ENCODE measurements at regions not wholly inside any gene's neighbourhood (a gene's known extent, or its start where the extent isn't known, plus 50 kb on each side); places are given as distances from the start of the nearest gene placed in this dataset.

GRCh38 chr4:32686123-32686522 is 1966.0 kb downstream of the PCDH7 start:
- DNase-seq (no peak), ATAC-seq (no peak)
- TF ChIP-seq CTCF (IDR thresholded peaks at IDR 0.05), result no peak
- H3K36me3 Mint-ChIP-seq, result no peaks in the 10 kb centered on the region
- peaks cover 2 to 11% of the 10 kb centered on the region in 2 donors for H3K9me3 Mint-ChIP-seq
- H3K36me3 ChIP-seq (ENCODE audit: control insufficient read depth, insufficient read depth, low read length), result no peaks in the 10 kb centered on the region
- H3K4me1 ChIP-seq (ENCODE audit: control insufficient read depth, insufficient read depth, low read length), result no peaks in the 10 kb centered on the region
- H3K4me3 ChIP-seq (ENCODE audit: low read length), result no peak overlapping the region
- no peaks in the 10 kb centered on the region for H3K4me1 Mint-ChIP-seq
- H3K4me3 Mint-ChIP-seq, result no peak overlapping the region
- H3K27me3 Mint-ChIP-seq (ENCODE audit: low read depth in 2 of 2), result no peaks in the 10 kb centered on the region
- WGBS (ENCODE audit: insufficient coverage), result 91% methylated on average over 3 of the region's 6 CpGs
- H3K27ac ChIP-seq (ENCODE audit: low read length), result no peak overlapping the region
- no peaks in the 10 kb centered on the region for H3K9me3 ChIP-seq (ENCODE audit: control insufficient read depth, insufficient read depth, low read length)
- H3K27me3 ChIP-seq (ENCODE audit: control insufficient read depth, insufficient read depth, low read length), result no peaks in the 10 kb centered on the region
- no peak overlapping the region for H3K27ac Mint-ChIP-seq
- intact Hi-C loops (cut with micrococcal nuclease), result no loop called here

GRCh38 chr4:32689518-32689917 is 1969.3 kb downstream of the PCDH7 start:
- Mint-ChIP-seq H3K36me3 (no peaks in the 10 kb centered on the region), H3K4me3 (no peak overlapping the region), H3K27ac (no peak overlapping the region), H3K4me1 (no peaks in the 10 kb centered on the region), H3K27me3 (ENCODE audit: low read depth in 2 of 2) (no peaks in the 10 kb centered on the region), H3K9me3 (peaks cover 7 to 10% of the 10 kb centered on the region in 2 donors)
- ATAC-seq (no peak), DNase-seq (no peak)
- no peaks in the 10 kb centered on the region for H3K4me1 ChIP-seq (ENCODE audit: control insufficient read depth, insufficient read depth, low read length)
- no peak overlapping the region for H3K4me3 ChIP-seq (ENCODE audit: low read length)
- H3K27me3 ChIP-seq (ENCODE audit: control insufficient read depth, insufficient read depth, low read length), result no peaks in the 10 kb centered on the region
- WGBS (ENCODE audit: insufficient coverage), result no CpG with 5 or more reads among the region's 3 CpGs
- no peak for TF ChIP-seq CTCF (IDR thresholded peaks at IDR 0.05)
- intact Hi-C loops (cut with micrococcal nuclease), result no loop called here
- H3K9me3 ChIP-seq (ENCODE audit: control insufficient read depth, insufficient read depth, low read length), result no peaks in the 10 kb centered on the region
- no peak overlapping the region for H3K27ac ChIP-seq (ENCODE audit: low read length)
- H3K36me3 ChIP-seq (ENCODE audit: control insufficient read depth, insufficient read depth, low read length), result no peaks in the 10 kb centered on the region

- H3K27me3 Mint-ChIP-seq (ENCODE audit: low read depth in 2 of 2), result no peaks in the 10 kb centered on the region
- Histone ChIP-seq H3K4me1 (ENCODE audit: control insufficient read depth, insufficient read depth, low read length) (no peaks in the 10 kb centered on the region), H3K36me3 (ENCODE audit: control insufficient read depth, insufficient read depth, low read length) (no peaks in the 10 kb centered on the region), H3K4me3 (ENCODE audit: low read length) (no peak overlapping the region), H3K9me3 (ENCODE audit: control insufficient read depth, insufficient read depth, low read length) (no peaks in the 10 kb centered on the region), H3K27me3 (ENCODE audit: control insufficient read depth, insufficient read depth, low read length) (no peaks in the 10 kb centered on the region), H3K27ac (ENCODE audit: low read length) (no peak overlapping the region)
- intact Hi-C loops (cut with micrococcal nuclease), result no loop called here
- H3K27ac Mint-ChIP-seq, result no peak overlapping the region
- no peak overlapping the region for H3K4me3 Mint-ChIP-seq
- no peaks in the 10 kb centered on the region for H3K36me3 Mint-ChIP-seq
- no peak for TF ChIP-seq CTCF (IDR thresholded peaks at IDR 0.05)
- H3K9me3 Mint-ChIP-seq, result peaks cover 20 to 21% of the 10 kb centered on the region in 2 donors
- DNase-seq (no peak), ATAC-seq (no peak)
- 74% methylated on average over 2 of the region's 2 CpGs for WGBS (ENCODE audit: insufficient coverage)
- no peaks in the 10 kb centered on the region for H3K4me1 Mint-ChIP-seq
Measured at GRCh38 chr4:32697281-32697814, 1977.2 kb downstream of the PCDH7 start.

GRCh38 chr4:32700838-32701237 is 1980.7 kb downstream of the PCDH7 start:
- Histone ChIP-seq H3K4me3 (ENCODE audit: low read length) (no peak overlapping the region), H3K27ac (ENCODE audit: low read length) (no peak overlapping the region), H3K9me3 (ENCODE audit: control insufficient read depth, insufficient read depth, low read length) (no peaks in the 10 kb centered on the region), H3K27me3 (ENCODE audit: control insufficient read depth, insufficient read depth, low read length) (no peaks in the 10 kb centered on the region), H3K36me3 (ENCODE audit: control insufficient read depth, insufficient read depth, low read length) (no peaks in the 10 kb centered on the region), H3K4me1 (ENCODE audit: control insufficient read depth, insufficient read depth, low read length) (no peaks in the 10 kb centered on the region)
- TF ChIP-seq CTCF (IDR thresholded peaks at IDR 0.05), result no peak
- Mint-ChIP-seq H3K9me3 (peaks cover 11 to 15% of the 10 kb centered on the region in 2 donors), H3K27ac (no peak overlapping the region), H3K4me1 (no peaks in the 10 kb centered on the region), H3K27me3 (ENCODE audit: low read depth in 2 of 2) (no peaks in the 10 kb centered on the region), H3K36me3 (no peaks in the 10 kb centered on the region), H3K4me3 (no peak overlapping the region)
- intact Hi-C loops (cut with micrococcal nuclease), result no loop called here
- WGBS (ENCODE audit: insufficient coverage), result 83% methylated on average over 1 of the region's 1 CpG
- DNase-seq (no peak), ATAC-seq (no peak)

Data from natural killer cell (primary cell).